Immature natural killer cell (primary cell): ENCODE measurements at regions not wholly inside any gene's neighbourhood (a gene's known extent, or its start where the extent isn't known, plus 50 kb on each side); places are given as distances from the start of the nearest gene placed in this dataset.
"Not testable (repeated sequence)": the region's sequence is repeated elsewhere in the genome, so short reads cannot be mapped to it uniquely, and the experiment has no call there.

ENCODE experiments used
- DNase-seq, 3 donors: peaks; one replicate each; pipeline ENCODE4 v3.0.0; 2022; ENCODE audit warnings: mixed read lengths in 1 of 3
- H3K27ac Mint-ChIP-seq, 6 donors: one replicate each; pipeline ENCODE4 v1.8.0; 2020; ENCODE audit warnings: mixed read lengths in 6 of 6, mild to moderate bottlenecking in 5 of 6, inconsistent platforms in 4 of 6, moderate library complexity in 3 of 6
- H3K27me3 Mint-ChIP-seq, 3 donors: one replicate each; pipeline ENCODE4 v1.8.0; 2020 to 2021; ENCODE audit warnings: low read depth in 3 of 3, mild to moderate bottlenecking in 3 of 3, mixed read lengths in 3 of 3, moderate library complexity in 3 of 3, inconsistent platforms in 1 of 3
- H3K36me3 Mint-ChIP-seq, 3 donors: one replicate each; pipeline ENCODE4 v1.8.0; 2020; ENCODE audit warnings: mixed read lengths in 3 of 3, inconsistent platforms in 2 of 3, mild to moderate bottlenecking in 2 of 3
- H3K4me1 Mint-ChIP-seq, 2 donors: one replicate each; pipeline ENCODE4 v1.8.0; 2020; ENCODE audit warnings: inconsistent platforms in 2 of 2, mild to moderate bottlenecking in 2 of 2, mixed read lengths in 2 of 2, moderate library complexity in 1 of 2
- H3K4me3 Mint-ChIP-seq, 5 donors: one replicate each; pipeline ENCODE4 v1.8.0; 2020; ENCODE audit warnings: mild to moderate bottlenecking in 5 of 5, mixed read lengths in 5 of 5, inconsistent platforms in 3 of 5, moderate library complexity in 3 of 5
- H3K9me3 Mint-ChIP-seq, 6 donors: one replicate each; pipeline ENCODE4 v1.8.0; 2020; ENCODE audit warnings: mild to moderate bottlenecking in 6 of 6, mixed read lengths in 6 of 6, inconsistent platforms in 4 of 6, moderate library complexity in 3 of 6

- Mint-ChIP-seq H3K4me1 (no peaks in the 10 kb centered on the region), H3K27me3 (peaks cover 0 to 6% (median 4%) of the 10 kb centered on the region in 3 donors), H3K9me3 (peaks cover 0 to 7% (median 4%) of the 10 kb centered on the region in 6 donors), H3K4me3 (no peak overlapping the region), H3K27ac (no peak overlapping the region), H3K36me3 (peaks cover 0 to 5% (median 0%) of the 10 kb centered on the region in 3 donors)
- DNase-seq: no peak
Observed at GRCh38 chrX:40922307-40922706, 162.9 kb upstream of the USP9X start.

- H3K4me1 Mint-ChIP-seq, H3K27me3 Mint-ChIP-seq, H3K27ac Mint-ChIP-seq, H3K4me3 Mint-ChIP-seq, H3K36me3 Mint-ChIP-seq, DNase-seq: not testable (repeated sequence)
- H3K9me3 Mint-ChIP-seq: peaks cover 0 to 16% (median 6%) of the 10 kb centered on the region in 6 donors
Observed at GRCh38 chrX:40926739-40927427, 158.4 kb upstream of the USP9X start.

DNA sequence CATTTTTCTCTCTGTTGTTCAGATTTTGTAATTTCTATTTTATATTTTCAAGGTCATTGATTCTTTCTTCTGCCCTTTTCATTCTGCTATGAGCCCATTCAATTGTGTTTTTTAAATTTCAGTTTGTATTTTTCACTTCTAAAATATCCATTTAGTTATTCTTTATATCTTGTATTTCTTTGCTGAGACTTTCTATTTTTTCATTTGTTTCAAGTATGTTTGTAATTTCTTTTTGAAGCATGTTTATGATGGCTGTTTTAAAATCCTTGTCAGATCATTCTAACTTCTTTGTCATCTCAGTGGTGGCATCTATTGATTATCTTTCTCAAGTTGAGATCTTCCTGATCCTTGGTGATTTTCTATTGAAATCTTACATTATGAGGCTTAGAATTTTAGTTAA lies 157.2 kb upstream of the USP9X start:
- peaks cover 0 to 3% (median 2%) of the 10 kb centered on the region in 3 donors for H3K27me3 Mint-ChIP-seq

DNA sequence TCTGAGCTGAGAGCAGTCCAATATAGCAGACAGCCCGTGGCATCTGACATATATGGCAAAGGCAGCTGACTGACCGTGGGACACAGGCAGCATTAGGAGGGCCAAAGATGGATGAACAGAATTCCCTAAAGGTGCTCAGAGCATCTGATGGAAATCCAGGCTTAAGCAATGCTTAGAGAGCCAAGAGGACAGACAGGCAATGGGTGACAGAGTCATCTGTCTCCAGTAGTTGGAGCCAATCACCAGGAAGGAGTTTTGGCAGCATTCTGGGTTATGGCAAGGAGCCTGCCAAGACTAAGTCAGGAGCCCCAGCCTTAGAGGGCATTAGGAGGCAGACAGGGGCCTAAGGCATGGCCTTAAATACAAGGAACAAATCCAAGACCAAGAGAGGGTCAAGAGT lies 153.3 kb upstream of the USP9X start:
- H3K36me3 Mint-ChIP-seq: peaks cover 0 to 7% (median 0%) of the 10 kb centered on the region in 3 donors
- peaks cover 0 to 5% (median 3%) of the 10 kb centered on the region in 3 donors for H3K27me3 Mint-ChIP-seq
- peaks cover 11 to 15% of the 10 kb centered on the region in 2 donors for H3K4me1 Mint-ChIP-seq
- no peak overlapping the region for H3K4me3 Mint-ChIP-seq
- H3K9me3 Mint-ChIP-seq: peaks cover 0 to 14% (median 5%) of the 10 kb centered on the region in 6 donors
- DNase-seq: no peak
- peak overlapping the region in 1 of 6 donors; percentile 73 for H3K27ac Mint-ChIP-seq

More for the DNA sequence above, 157.2 kb upstream of the USP9X start:
- Mint-ChIP-seq H3K4me1 (peaks cover 2 to 4% of the 10 kb centered on the region in 2 donors), H3K27ac (no peak overlapping the region), H3K9me3 (peaks cover 0 to 14% (median 5%) of the 10 kb centered on the region in 6 donors), H3K36me3 (peaks cover 0 to 7% (median 0%) of the 10 kb centered on the region in 3 donors), H3K4me3 (no peak overlapping the region)
- DNase-seq: no peak

DNA sequence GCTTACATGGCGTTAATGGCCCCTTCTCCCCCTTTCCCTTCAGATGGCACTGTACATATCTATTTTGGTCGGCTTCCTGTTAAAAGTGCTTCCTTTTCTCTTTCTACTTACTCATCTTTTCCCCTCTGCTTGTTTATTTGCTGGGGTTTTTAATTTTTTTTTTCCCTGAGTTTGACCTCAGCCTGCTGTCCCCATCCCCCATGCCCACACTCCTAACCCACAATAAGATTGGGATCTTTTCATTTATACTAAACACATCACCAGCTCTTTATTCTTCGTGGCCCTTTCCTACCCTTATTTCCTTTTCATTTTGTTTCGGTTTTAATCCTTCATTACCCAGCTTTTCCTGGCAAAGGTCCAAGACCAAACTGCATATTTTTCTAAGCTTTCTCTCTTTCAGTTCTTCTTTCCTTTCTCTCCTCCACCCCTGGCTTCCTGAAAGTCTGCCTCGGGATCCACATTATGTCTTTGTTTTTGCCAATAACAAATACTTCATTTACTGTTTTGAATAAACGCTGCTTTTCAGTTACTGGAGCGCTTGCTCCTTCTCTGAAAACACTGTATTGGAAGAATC lies 152.0 kb upstream of the USP9X start:
- Mint-ChIP-seq H3K9me3 (peaks cover 0 to 5% (median 2%) of the 10 kb centered on the region in 6 donors), H3K27ac (peak overlapping the region; percentile 4 to 79 (median 66)), H3K4me3 (peak overlapping the region; percentile 53 to 87 (median 79)), H3K27me3 (peaks cover 0 to 5% (median 3%) of the 10 kb centered on the region in 3 donors), H3K36me3 (peaks cover 0 to 2% (median 0%) of the 10 kb centered on the region in 3 donors), H3K4me1 (peaks cover 11 to 15% of the 10 kb centered on the region in 2 donors)
- peak; percentile 10 to 12 (median 11) for DNase-seq

- peak overlapping the region; percentile 53 to 87 (median 79) for H3K4me3 Mint-ChIP-seq
- peak overlapping the region; percentile 29 to 78 (median 46) for H3K27ac Mint-ChIP-seq
- no peaks in the 10 kb centered on the region for H3K9me3 Mint-ChIP-seq
- H3K4me1 Mint-ChIP-seq: peaks cover 11 to 15% of the 10 kb centered on the region in 2 donors
- DNase-seq: no peak
- H3K27me3 Mint-ChIP-seq: peaks cover 0 to 5% (median 3%) of the 10 kb centered on the region in 3 donors
- no peaks in the 10 kb centered on the region for H3K36me3 Mint-ChIP-seq
Observed at GRCh38 chrX:40933706-40934425, 151.4 kb upstream of the USP9X start.

GRCh38 chrX:40936827-40937226 lies 148.4 kb upstream of the USP9X start:
- H3K27me3 Mint-ChIP-seq: peaks cover 0 to 2% (median 0%) of the 10 kb centered on the region in 3 donors
- peaks cover 11 to 15% of the 10 kb centered on the region in 2 donors for H3K4me1 Mint-ChIP-seq
- H3K4me3 Mint-ChIP-seq: no peak overlapping the region
- no peaks in the 10 kb centered on the region for H3K36me3 Mint-ChIP-seq
- no peaks in the 10 kb centered on the region for H3K9me3 Mint-ChIP-seq
- no peak overlapping the region for H3K27ac Mint-ChIP-seq
- DNase-seq: no peak

DNA sequence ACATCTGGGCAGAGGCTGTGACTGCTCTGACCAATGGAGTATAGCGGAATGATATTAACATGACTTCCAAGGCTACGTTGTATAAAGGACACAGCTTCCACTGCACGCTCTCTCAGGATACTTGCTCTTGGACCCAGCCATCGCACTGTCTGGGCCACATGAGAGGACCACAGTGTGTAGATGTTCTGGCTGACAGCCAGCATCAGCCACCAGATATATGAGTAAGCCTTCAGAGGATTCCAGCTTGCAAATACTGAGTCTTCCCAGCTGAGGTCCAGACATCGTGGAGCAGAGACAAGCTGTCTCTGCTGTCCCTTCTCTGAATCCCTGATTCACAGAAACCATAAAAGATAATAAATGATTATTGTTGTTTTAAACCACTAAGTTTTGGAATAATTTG lies 146.8 kb upstream of the USP9X start:
- Mint-ChIP-seq H3K4me3 (no peak overlapping the region), H3K9me3 (no peaks in the 10 kb centered on the region), H3K36me3 (no peaks in the 10 kb centered on the region), H3K27me3 (peaks cover 0 to 4% (median 1%) of the 10 kb centered on the region in 3 donors), H3K27ac (no peak overlapping the region), H3K4me1 (peaks cover 6 to 7% of the 10 kb centered on the region in 2 donors)
- no peak for DNase-seq

- Mint-ChIP-seq H3K4me3 (no peak overlapping the region), H3K9me3 (no peaks in the 10 kb centered on the region), H3K36me3 (no peaks in the 10 kb centered on the region), H3K4me1 (no peaks in the 10 kb centered on the region), H3K27ac (no peak overlapping the region), H3K27me3 (peaks cover 0 to 10% (median 1%) of the 10 kb centered on the region in 3 donors)
- no peak for DNase-seq
Observed at GRCh38 chrX:40943093-40943641, 142.1 kb upstream of the USP9X start.

DNA sequence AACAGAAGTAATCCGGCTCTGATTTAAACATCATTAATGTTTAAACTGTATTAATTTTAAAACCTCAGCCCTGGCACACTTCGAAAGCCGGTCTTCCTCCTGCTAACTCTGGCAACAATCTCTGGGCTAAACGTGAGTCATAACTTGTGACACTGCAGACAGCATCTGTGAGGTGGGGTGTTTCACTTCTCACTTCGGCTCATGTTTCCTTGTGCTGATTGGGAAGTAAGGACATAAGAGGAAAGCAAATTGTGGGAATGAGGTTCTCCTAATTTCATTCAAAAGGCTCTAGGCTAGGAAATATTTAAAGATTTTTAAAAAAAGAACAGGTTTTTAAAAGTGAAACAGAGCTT lies 139.9 kb upstream of the USP9X start:
- DNase-seq: no peak
- Mint-ChIP-seq H3K4me1 (no peaks in the 10 kb centered on the region), H3K4me3 (no peak overlapping the region)

DNA sequence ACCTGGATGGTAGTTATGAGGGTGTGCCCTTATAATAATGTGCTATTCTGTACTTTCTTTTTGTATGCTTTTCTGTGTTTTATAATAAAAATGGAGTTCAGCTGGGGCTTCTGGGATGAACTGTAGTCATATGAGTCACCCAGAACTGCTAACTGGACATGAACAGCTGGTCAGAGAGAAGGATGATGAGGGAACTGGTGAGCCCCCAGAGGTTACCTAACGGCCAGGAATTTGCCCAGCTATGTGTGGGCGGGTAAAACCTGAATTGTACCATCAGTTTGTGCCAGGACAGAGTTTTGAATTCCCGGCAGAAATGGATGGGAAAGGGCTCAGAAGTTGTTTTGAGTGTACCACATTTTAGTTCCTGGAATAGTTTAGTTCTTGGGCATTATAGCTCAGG lies 138.0 kb upstream of the USP9X start:
- Mint-ChIP-seq H3K9me3 (no peaks in the 10 kb centered on the region), H3K36me3 (no peaks in the 10 kb centered on the region), H3K27me3 (peaks cover 3 to 10% (median 4%) of the 10 kb centered on the region in 3 donors), H3K4me1 (no peaks in the 10 kb centered on the region), H3K4me3 (no peak overlapping the region), H3K27ac (no peak overlapping the region)
- no peak for DNase-seq

More for the DNA sequence above, 139.9 kb upstream of the USP9X start:
- H3K9me3 Mint-ChIP-seq: no peaks in the 10 kb centered on the region
- no peaks in the 10 kb centered on the region for H3K36me3 Mint-ChIP-seq
- H3K27ac Mint-ChIP-seq: no peak overlapping the region
- peaks cover 2 to 10% (median 3%) of the 10 kb centered on the region in 3 donors for H3K27me3 Mint-ChIP-seq

- H3K27ac Mint-ChIP-seq: no peak overlapping the region
- no peak overlapping the region for H3K4me3 Mint-ChIP-seq
- DNase-seq: no peak
- peaks cover 2 to 8% of the 10 kb centered on the region in 2 donors for H3K4me1 Mint-ChIP-seq
- H3K36me3 Mint-ChIP-seq: no peaks in the 10 kb centered on the region
- H3K9me3 Mint-ChIP-seq: no peaks in the 10 kb centered on the region
- peaks cover 3 to 6% (median 3%) of the 10 kb centered on the region in 3 donors for H3K27me3 Mint-ChIP-seq
Observed at GRCh38 chrX:40949071-40949470, 136.2 kb upstream of the USP9X start.

DNA sequence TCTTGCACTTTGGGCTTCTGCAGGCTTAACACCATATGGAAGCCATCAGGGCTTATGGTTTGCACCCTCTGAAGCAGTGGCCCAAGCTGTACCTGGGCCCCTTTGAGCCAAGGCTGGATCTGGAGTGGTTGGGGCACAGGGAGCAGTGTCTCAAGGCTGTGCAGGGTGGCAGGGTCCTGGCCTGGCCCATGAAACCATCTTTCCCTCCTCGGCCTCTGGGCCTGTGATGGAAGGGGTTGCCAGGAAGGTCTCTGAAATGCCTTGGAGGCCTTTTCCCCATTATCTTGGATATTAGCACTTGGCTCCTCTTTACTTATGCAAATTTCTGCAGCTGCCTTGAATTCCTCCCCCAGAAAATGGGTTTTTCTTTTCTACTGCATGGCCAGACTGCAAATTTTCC lies 134.7 kb upstream of the USP9X start:
- Mint-ChIP-seq H3K36me3 (no peaks in the 10 kb centered on the region), H3K27me3 (peaks cover 3 to 4% (median 3%) of the 10 kb centered on the region in 3 donors), H3K9me3 (no peaks in the 10 kb centered on the region), H3K27ac (no peak overlapping the region), H3K4me1 (peaks cover 2 to 8% of the 10 kb centered on the region in 2 donors), H3K4me3 (no peak overlapping the region)
- DNase-seq: no peak

GRCh38 chrX:40951407-40951806 lies 133.8 kb upstream of the USP9X start:
- not testable (repeated sequence) for H3K4me1 Mint-ChIP-seq, H3K27ac Mint-ChIP-seq, DNase-seq, H3K9me3 Mint-ChIP-seq, H3K4me3 Mint-ChIP-seq, H3K36me3 Mint-ChIP-seq, H3K27me3 Mint-ChIP-seq
